Spleen (tissue), 7 donors: ENCODE measurements at regions not wholly inside any gene's neighbourhood (a gene's known extent, or its start where the extent isn't known, plus 50 kb on each side); places are given as distances from the start of the nearest gene placed in this dataset.
"Not testable (repeated sequence)": the region's sequence is repeated elsewhere in the genome, so short reads cannot be mapped to it uniquely, and the experiment has no call there.

Experiments used
- CTCF ChIP-seq, 11 experiments: fragments of 200-600 bp in 7 of 11; fragments of 450-650 bp in 4 of 11; sonication (generic) in 4 of 11; IDR thresholded peaks in 8 of 11; conservative IDR thresholded peaks in 3 of 11; 1 replicate in 7 of 11; 2 replicates in 4 of 11; pipeline versions ENCODE4 v1.4.0 to v1.8.0; 2016 to 2021; ENCODE audit warnings: antibody characterized with exemption in 11 of 11, inconsistent platforms in 4 of 11, mild to moderate bottlenecking in 1 of 11
- POLR2A ChIP-seq, 3 donors: fragments of 450-650 bp; IDR thresholded peaks; one replicate each; pipeline ENCODE4 v1.5.1; 2017; ENCODE audit warnings: antibody characterized with exemption in 3 of 3, mild to moderate bottlenecking in 1 of 3
- POLR2AphosphoS5 ChIP-seq, 3 donors: sonication (generic); formaldehyde crosslinking; IDR thresholded peaks; one replicate each; pipeline ENCODE4 v1.5.1; 2017; ENCODE audit warnings: antibody characterized with exemption in 3 of 3
- donor health status: DM: no; HTN: no; CAD: no; lungs with moderate emphysema.
- donor health status: DM: no; HTN: no; CAD: no.
- donor health status: DM: no; HTN: no; CAD: no.

DNA sequence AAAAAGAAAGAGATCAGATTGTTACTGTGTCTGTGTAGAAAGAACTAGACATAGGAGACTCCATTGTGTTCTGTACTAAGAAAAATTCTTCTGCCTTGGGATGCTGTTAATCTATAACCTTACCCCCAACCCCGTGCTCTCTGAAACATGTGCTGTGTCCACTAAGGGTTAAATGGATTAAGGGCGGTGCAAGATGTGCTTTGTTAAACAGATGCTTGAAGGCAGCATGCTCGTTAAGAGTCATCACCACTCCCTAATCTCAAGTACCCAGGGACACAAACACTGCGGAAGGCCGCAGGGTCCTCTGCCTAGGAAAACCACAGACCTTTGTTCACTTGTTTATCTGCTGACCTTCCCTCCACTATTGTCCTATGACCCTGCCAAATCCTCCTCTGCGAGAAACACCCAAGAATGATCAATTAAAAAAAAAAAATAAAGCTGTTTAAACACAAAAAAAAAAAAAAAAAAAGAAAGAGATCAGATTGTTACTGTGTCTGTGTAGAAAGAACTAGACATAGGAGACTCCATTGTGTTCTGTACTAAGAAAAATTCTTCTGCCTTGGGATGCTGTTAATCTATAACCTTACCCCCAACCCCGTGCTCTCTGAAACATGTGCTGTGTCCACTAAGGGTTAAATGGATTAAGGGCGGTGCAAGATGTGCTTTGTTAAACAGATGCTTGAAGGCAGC is 58.6 kb downstream of the ANXA2R start:
- not testable (repeated sequence) for TF ChIP-seq POLR2A (IDR thresholded peaks at IDR 0.05); CTCF (IDR thresholded peaks at IDR 0.05 in 8 of 11, conservative IDR thresholded peaks at IDR 0.05 in 3 of 11); POLR2AphosphoS5 (IDR thresholded peaks at IDR 0.05)
